Ovary (tissue), 7 donors: ENCODE measurements at regions not wholly inside any gene's neighbourhood (a gene's known extent, or its start where the extent isn't known, plus 50 kb on each side); places are given as distances from the start of the nearest gene placed in this dataset.

Source experiments
- DNase-seq, 5 donors: peaks; one replicate each; pipeline ENCODE4 v3.0.0-alpha.2; 2019 to 2020
- H3K27ac ChIP-seq, 2 donors: fragments of 200-600 bp; one replicate each; pipeline versions ENCODE4 v1.5.1 to v1.8.0; 2019 to 2022
- H3K27me3 ChIP-seq: fragments of 200-600 bp; one replicate; pipeline ENCODE4 v1.8.0; 2022
- H3K36me3 ChIP-seq: fragments of 200-600 bp; sonication (generic); one replicate; pipeline ENCODE4 v1.5.1; 2019
- H3K4me1 ChIP-seq: one replicate; pipeline ENCODE4 v1.8.1; 2013; ENCODE audit warnings: mild to moderate bottlenecking, moderate library complexity; ENCODE audit not compliant: insufficient read depth
- H3K4me3 ChIP-seq: fragments of 200-600 bp; sonication (generic); one replicate; pipeline ENCODE4 v1.5.1; 2017
- H3K9me3 ChIP-seq, 2 donors: fragments of 200-600 bp in 1 of 2; sonication (generic) in 1 of 2; one replicate each; pipeline versions ENCODE4 v1.5.1 to v1.8.1; 2013 to 2019; ENCODE audit warnings: mild to moderate bottlenecking in 1 of 2, moderate library complexity in 1 of 2
- CTCF ChIP-seq, 3 donors: fragments of 450-650 bp in 2 of 3; fragments of 200-600 bp in 1 of 3; IDR thresholded peaks; one replicate each; pipeline versions ENCODE4 v1.5.1 to v1.8.0; 2016 to 2022; ENCODE audit warnings: antibody characterized with exemption in 3 of 3, mild to moderate bottlenecking in 1 of 3
- EP300 ChIP-seq: sonication (generic); formaldehyde crosslinking; IDR thresholded peaks from one replicate; pipeline ENCODE4 v1.6.1; 2017; ENCODE audit warnings: antibody characterized with exemption
- POLR2A ChIP-seq: fragments of 450-650 bp; IDR thresholded peaks from one replicate; pipeline ENCODE4 v1.6.1; 2017; ENCODE audit warnings: antibody characterized with exemption, mild to moderate bottlenecking, moderate library complexity
- WGBS, 3 donors: extraction: QIAGEN DNeasy Blood & Tissue Kit in 1 of 3; methylation state at CpG; one replicate each; pipeline versions ENCODE4 v1.1.5 to v1.1.7; 2013 to 2017; 5-methylcytosine and 5-hydroxymethylcytosine counted together
- intact Hi-C, 4 donors: fragments of 100-400 bp; cut with DNase I; formaldehyde crosslinking; loops; one replicate each; pipeline versions ENCODE4 v1.11.0 to v1.15.1; 2022 to 2023
- donor health status: DM: no; HTN: no; CAD: no; lungs with moderate emphysema.
- donor health status: DM: no; HTN: no; CAD: no.
- donor health status: Bipolar disorder and iron deficiency.
- donor health status: DM: no; HTN: no; CAD: no.
- donor health status: DM: yes; HTN: yes; CAD: no.

DNA sequence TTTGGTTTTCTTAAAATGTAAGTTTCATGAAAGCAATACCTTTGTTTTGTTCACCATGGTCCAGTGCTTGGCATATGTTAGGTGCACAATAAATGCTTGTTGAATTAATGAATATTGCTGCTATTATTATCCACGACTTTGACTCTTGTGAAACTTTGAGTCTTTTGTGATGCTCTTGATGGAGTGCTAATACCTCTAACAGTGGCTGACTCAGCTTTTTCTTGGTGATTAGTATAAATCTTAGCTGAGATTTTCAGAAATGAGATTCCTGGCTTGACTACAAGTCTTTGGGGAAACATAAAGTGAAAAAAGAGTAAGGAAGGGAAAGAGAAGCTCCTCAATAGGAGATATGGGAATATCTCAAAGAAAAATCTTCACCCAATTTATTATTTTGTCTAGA lies 375.2 kb upstream of the RPS6KA3 start:
- no peak for TF ChIP-seq EP300
- no peak for TF ChIP-seq CTCF (IDR thresholded peaks at IDR 0.05)
- TF ChIP-seq POLR2A: no peak
- no peaks in the 10 kb centered on the region for H3K36me3 ChIP-seq
- H3K27ac ChIP-seq: no peak overlapping the region
- no peaks in the 10 kb centered on the region for H3K4me1 ChIP-seq
- H3K27me3 ChIP-seq: no peaks in the 10 kb centered on the region
- WGBS, 3 donors: 41 to 47% (median 45%) methylated on average over 1 of the region's 1 CpG
- no peak overlapping the region for H3K4me3 ChIP-seq
- DNase-seq: no peak
- intact Hi-C loops: no loop called here
- H3K9me3 ChIP-seq: no peaks in the 10 kb centered on the region

DNA sequence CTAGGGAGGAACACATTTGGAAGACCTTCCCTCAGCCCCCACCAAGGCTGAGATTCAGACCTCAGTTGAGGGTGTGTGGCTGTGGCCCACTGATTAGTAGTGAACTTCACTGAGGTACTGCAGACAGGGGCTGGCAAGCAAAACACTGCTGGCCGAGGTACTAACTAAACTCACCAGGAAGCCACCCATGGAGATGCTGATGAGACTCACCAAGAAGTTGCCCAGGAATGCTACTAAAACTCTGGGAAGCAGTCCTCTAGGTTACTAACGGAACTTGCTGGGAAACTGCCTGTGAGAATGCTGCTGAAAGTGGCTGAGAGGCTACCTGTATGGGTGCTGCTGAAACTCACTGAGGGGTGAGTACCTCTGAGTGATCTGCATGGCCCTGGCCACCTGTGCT lies 372.4 kb upstream of the RPS6KA3 start:
- no peak overlapping the region for H3K4me3 ChIP-seq
- intact Hi-C loops: no loop called here
- WGBS, 3 donors: 27 to 40% (median 35%) methylated on average over 2 of the region's 2 CpGs
- no peak overlapping the region for H3K27ac ChIP-seq
- DNase-seq: no peak
- H3K9me3 ChIP-seq: no peaks in the 10 kb centered on the region
- H3K4me1 ChIP-seq: no peaks in the 10 kb centered on the region
- no peaks in the 10 kb centered on the region for H3K36me3 ChIP-seq
- TF ChIP-seq CTCF (IDR thresholded peaks at IDR 0.05): no peak
- no peak for TF ChIP-seq POLR2A
- no peak for TF ChIP-seq EP300
- H3K27me3 ChIP-seq: no peaks in the 10 kb centered on the region

DNA sequence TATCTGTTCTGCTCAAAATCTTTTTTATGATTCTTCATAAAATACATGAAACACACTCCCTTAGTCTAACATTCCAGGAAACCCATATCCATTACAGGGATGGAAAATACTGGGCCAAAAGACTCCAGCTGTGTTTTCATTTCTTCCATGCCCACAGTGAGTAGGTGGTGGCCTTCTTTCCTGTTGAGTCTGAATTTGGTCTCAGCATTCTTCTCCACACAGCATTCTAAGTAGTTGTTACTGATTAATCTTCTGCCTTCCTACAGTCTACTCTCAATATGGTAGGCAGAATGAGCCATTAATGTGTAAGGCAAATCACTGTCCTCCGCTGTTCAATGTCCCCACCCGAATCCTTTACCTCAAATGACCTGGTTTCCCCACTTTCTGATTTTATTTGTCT lies 370.6 kb upstream of the RPS6KA3 start:
- no peak for DNase-seq
- H3K36me3 ChIP-seq: no peaks in the 10 kb centered on the region
- H3K9me3 ChIP-seq: no peaks in the 10 kb centered on the region
- no peak overlapping the region for H3K4me3 ChIP-seq
- TF ChIP-seq EP300 (no peak), CTCF (IDR thresholded peaks at IDR 0.05) (no peak), POLR2A (no peak)
- no peaks in the 10 kb centered on the region for H3K27me3 ChIP-seq
- WGBS, 3 donors: 77 to 82% (median 82%) methylated on average over 2 of the region's 2 CpGs
- H3K4me1 ChIP-seq: no peaks in the 10 kb centered on the region
- no peak overlapping the region for H3K27ac ChIP-seq
- intact Hi-C loops: no loop called here

- TF ChIP-seq EP300 (no peak), POLR2A (no peak), CTCF (IDR thresholded peaks at IDR 0.05) (no peak)
- no peaks in the 10 kb centered on the region for H3K4me1 ChIP-seq
- no peaks in the 10 kb centered on the region for H3K27me3 ChIP-seq
- H3K27ac ChIP-seq: no peak overlapping the region
- no peak for DNase-seq
- no peak overlapping the region for H3K4me3 ChIP-seq
- H3K9me3 ChIP-seq: no peaks in the 10 kb centered on the region
- WGBS, 3 donors: 40 to 62% (median 51%) methylated on average over 3 of the region's 3 CpGs
- no peaks in the 10 kb centered on the region for H3K36me3 ChIP-seq
- intact Hi-C loops: no loop called here
Observed at GRCh38 chrX:20633451-20633850, 366.7 kb upstream of the RPS6KA3 start.

- Histone ChIP-seq H3K4me3 (no peak overlapping the region), H3K9me3 (no peaks in the 10 kb centered on the region), H3K36me3 (no peaks in the 10 kb centered on the region), H3K27me3 (peaks cover under 1% of the 10 kb centered on the region), H3K4me1 (no peaks in the 10 kb centered on the region), H3K27ac (no peak overlapping the region)
- no peak for DNase-seq
- TF ChIP-seq POLR2A (no peak), CTCF (IDR thresholded peaks at IDR 0.05) (no peak), EP300 (no peak)
- 41 to 56% (median 41%) methylated on average over 2 of the region's 2 CpGs for WGBS, 3 donors
- intact Hi-C loops: no loop called here
Observed at GRCh38 chrX:20623448-20623847, 356.7 kb upstream of the RPS6KA3 start.
